Effector CD4-positive, alpha-beta T cell (primary cell): ENCODE measurements at regions not wholly inside any gene's neighbourhood (a gene's known extent, or its start where the extent isn't known, plus 50 kb on each side); places are given as distances from the start of the nearest gene placed in this dataset.
"Not testable (repeated sequence)": the region's sequence is repeated elsewhere in the genome, so short reads cannot be mapped to it uniquely, and the experiment has no call there.

Source experiments
- DNase-seq: peaks from one replicate; pipeline ENCODE4 v3.0.0-alpha.2; 2020

- DNase-seq: no peak
Observed at GRCh38 chr5:118466418-118466817, 521.9 kb downstream of the DTWD2 start.

GRCh38 chr5:118462276-118462675 is 526.1 kb downstream of the DTWD2 start:
- DNase-seq: not testable (repeated sequence)

- no peak for DNase-seq
Observed at GRCh38 chr5:118461436-118461835, 526.9 kb downstream of the DTWD2 start.

GRCh38 chr5:118459490-118459889 is 528.9 kb downstream of the DTWD2 start:
- no peak for DNase-seq

- DNase-seq: no peak
Observed at GRCh38 chr5:118456085-118456484, 532.3 kb downstream of the DTWD2 start.

- DNase-seq: no peak
Observed at GRCh38 chr5:118451697-118452247, 536.6 kb downstream of the DTWD2 start.

- no peak for DNase-seq
Observed at GRCh38 chr5:118450554-118451332, 537.6 kb downstream of the DTWD2 start.

- DNase-seq: no peak
Observed at GRCh38 chr5:118447350-118447749, 541.0 kb downstream of the DTWD2 start.

- DNase-seq: no peak
Observed at GRCh38 chr5:118441956-118442355, 546.4 kb downstream of the DTWD2 start.

GRCh38 chr5:118441034-118441433 is 547.3 kb downstream of the DTWD2 start:
- no peak for DNase-seq

GRCh38 chr5:118440496-118440895 is 547.9 kb downstream of the DTWD2 start:
- DNase-seq: no peak

- no peak for DNase-seq
Observed at GRCh38 chr5:118439831-118440230, 548.5 kb downstream of the DTWD2 start.

- DNase-seq: no peak
Observed at GRCh38 chr5:118435131-118435530, 553.2 kb downstream of the DTWD2 start.

GRCh38 chr5:118434522-118434921 is 553.8 kb downstream of the DTWD2 start:
- DNase-seq: no peak

GRCh38 chr5:118430076-118430475 is 558.3 kb downstream of the DTWD2 start:
- no peak for DNase-seq

- no peak for DNase-seq
Observed at GRCh38 chr5:118407958-118408357, 580.4 kb downstream of the DTWD2 start.

- DNase-seq: no peak
Observed at GRCh38 chr5:118405650-118406061, 582.7 kb downstream of the DTWD2 start.

GRCh38 chr5:118397236-118397635 is 591.1 kb downstream of the DTWD2 start:
- DNase-seq: no peak

- no peak for DNase-seq
Observed at GRCh38 chr5:118392491-118392890, 595.9 kb downstream of the DTWD2 start.

GRCh38 chr5:118382931-118383330 is 605.4 kb downstream of the DTWD2 start:
- not testable (repeated sequence) for DNase-seq

- DNase-seq: no peak
Observed at GRCh38 chr5:118379470-118379869, 608.9 kb downstream of the DTWD2 start.

- DNase-seq: no peak
Observed at GRCh38 chr5:118378959-118379358, 609.4 kb downstream of the DTWD2 start.

GRCh38 chr5:118377420-118377819 is 610.9 kb downstream of the DTWD2 start:
- no peak for DNase-seq

- no peak for DNase-seq
Observed at GRCh38 chr5:118371973-118372831, 616.1 kb downstream of the DTWD2 start.
